ENCODE measurements at regions not wholly inside any gene's neighbourhood (a gene's known extent, or its start where the extent isn't known, plus 50 kb on each side); places are given as distances from the start of the nearest gene placed in this dataset.
"Not testable (repeated sequence)": the region's sequence is repeated elsewhere in the genome, so short reads cannot be mapped to it uniquely, and the experiment has no call there.

DNA sequence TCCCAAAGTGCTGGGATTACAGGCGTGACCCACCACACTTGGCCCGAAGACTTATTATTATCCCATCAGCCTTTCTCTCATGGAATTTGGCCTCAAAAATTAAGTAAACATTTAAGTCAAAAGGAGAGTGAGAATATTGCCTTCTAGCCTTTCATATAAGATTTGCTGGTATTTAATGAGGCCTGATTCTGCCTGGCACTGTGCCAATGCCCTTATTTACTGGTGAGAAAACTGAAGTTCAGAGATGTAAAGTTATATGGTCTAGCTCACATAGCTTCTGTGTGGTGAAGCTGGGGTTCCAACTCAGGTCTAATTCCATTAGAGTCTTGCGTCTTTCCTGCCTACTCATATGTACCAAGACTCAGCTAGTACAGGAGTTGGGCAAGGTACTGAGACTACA is 260.2 kb downstream of the SDHAF3 start:
- no peak for DNase-seq (ENCODE audit: low spot score)

DNA sequence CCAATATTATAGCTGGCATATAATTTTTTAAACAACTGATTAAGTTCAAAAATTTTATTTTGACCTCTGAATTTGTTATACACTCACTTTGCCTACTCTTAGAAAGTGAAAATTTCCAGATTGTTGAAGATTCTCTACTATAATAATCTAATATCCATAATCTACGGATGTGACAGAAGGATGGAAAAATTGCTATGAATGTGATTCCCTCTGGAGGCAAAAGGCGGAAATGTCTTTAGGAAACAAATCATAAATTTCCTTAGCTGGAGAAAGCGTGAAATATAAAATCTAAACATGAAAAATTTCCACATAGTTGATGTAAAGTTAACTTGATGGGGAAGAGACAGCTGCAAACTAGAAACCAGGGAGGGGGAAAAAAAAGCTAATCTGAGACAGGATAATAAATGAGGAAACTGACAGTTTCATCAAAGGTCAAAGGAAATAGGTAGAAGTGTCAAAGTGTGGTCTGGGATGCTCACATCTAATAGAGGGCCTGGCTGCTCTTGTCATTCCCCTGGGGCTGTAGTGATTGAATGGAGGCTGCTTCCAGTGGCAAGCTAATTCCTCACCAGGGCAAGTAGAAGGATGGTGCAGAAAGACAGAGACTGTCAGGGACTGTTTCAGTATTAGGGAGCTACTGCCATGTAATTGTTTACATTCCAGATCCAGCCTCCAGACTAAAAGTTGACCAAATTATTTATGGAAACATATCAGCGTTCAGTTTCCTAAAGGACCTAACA is 264.5 kb downstream of the SDHAF3 start:
- DNase-seq (ENCODE audit: low spot score), result no peak

DNA sequence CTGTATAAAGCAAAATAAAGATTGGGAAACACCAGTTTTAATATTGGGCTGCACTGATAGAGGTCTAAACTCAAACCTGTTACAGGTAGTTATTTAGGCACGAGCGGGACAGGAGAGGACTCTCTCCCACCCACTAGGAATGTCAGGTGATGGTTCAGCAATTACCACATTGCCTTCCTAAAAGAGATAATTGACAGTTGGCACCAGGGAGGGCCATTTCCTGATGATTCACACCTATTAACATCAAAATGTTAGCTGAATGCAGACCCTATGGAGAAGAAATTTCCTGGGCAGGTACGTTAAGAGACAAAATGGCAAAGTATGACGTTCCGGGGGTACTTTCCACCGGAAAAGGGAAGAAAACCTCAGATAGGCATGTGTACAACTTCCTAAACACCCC is 272.6 kb downstream of the SDHAF3 start:
- DNase-seq (ENCODE audit: low spot score), result no peak

- DNase-seq (ENCODE audit: low spot score), result peak; percentile 58
Observed at GRCh38 chr7:97390915-97391593, 273.6 kb downstream of the SDHAF3 start.

DNA sequence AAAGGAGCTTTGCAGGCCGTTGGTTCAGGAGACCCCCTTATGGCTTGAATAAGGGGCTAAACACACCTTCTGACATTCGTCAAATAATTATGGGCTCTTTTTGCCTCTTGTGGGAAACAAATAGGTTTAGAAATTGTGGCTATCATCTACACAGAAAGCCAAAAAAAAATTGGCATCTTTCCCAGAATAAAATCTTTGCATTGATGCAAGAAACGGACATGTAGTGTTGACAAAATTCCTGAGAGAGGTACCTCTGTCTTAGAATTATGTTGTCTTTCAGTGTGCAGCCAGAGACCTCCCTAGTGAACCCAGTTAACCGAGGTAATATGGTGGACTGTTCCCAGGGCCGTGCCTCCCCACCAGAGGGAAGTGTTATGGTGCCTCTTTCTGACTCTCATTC is 283.9 kb downstream of the SDHAF3 start:
- peak; percentile 42 for DNase-seq (ENCODE audit: low spot score)

DNA sequence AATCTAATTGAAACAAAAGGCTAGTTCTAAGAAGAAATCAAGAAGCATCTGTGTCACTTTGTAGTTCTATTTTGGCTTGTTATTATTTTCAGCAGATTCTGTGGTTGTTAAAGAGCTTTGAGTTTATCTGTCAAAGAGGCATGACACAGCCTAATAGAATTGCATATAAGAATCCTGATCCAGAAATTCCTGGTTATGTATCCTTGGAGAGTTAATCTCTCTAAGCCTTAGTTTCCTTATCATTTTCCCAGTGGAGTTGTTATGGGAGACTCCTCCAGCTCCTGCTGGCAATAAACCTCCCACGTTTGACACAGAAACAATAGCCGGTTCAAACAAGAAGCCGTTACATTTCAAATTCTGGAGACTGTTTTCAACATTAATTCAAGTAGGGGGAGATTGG is 288.3 kb downstream of the SDHAF3 start:
- no peak for DNase-seq (ENCODE audit: low spot score)

DNA sequence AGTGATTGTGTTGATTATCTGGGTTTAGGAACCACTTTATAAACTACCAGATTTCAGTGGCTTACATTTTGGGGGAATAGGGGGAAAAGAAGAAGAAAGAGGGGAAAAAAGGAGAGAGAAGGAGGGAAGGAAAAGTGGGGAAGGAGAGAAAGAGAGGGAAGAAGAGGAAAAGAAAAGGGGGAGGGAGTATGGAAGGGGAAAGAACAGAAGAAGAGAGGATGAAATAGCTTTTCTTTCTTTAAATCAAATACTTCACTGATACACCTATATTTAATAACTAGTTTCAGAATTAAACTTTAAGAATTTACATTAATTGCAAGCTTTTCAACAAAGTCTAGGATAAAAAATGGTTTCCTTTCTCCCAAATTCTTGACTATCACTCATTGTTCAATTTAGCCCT is 289.6 kb downstream of the SDHAF3 start:
- no peak for DNase-seq (ENCODE audit: low spot score)

- DNase-seq (ENCODE audit: low spot score), result no peak
Observed at GRCh38 chr7:97409346-97409745, 291.8 kb downstream of the SDHAF3 start.

GRCh38 chr7:97418312-97418711 is 300.8 kb downstream of the SDHAF3 start:
- peak; percentile 58 for DNase-seq (ENCODE audit: low spot score)

DNA sequence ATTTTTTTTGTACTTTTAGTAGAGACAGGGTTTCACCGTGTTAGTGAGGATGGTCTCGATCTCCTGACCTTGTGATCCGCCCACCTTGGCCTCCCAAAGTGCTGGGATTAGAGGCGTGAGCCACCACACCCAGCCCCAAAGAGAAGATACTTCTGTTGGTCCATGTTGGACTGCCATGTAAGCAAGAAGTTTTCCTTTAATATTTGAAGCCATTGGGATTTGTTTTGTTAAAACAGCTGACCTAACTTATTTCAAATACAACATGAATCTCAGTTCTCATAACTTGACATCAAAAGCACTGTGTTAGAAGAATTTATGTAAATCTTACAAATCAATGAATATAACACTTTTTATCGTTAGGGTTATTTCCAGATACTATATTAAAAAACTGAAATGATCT is 302.4 kb downstream of the SDHAF3 start:
- DNase-seq (ENCODE audit: low spot score), result no peak

GRCh38 chr7:97421307-97421930 is 303.9 kb downstream of the SDHAF3 start:
- peak; percentile 39 for DNase-seq (ENCODE audit: low spot score)

DNA sequence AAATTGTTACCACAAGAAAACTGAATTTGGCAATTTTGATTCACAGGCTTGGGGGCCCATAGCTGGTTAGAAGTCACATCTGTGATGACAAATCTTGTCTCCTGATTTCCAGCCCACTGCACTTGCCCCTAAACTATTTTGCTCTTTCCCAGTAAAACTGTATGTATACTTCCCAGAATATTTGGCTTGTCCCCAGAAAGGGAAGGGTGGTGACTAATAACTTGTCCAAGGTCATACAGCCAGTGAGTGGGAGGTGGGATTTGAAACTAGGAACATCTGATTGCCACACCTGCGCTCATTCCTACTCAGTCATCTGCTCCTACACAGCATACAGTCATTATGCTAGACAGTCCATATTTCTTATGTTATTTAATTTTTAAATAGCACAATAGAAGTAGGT is 304.5 kb downstream of the SDHAF3 start:
- DNase-seq (ENCODE audit: low spot score), result no peak

DNA sequence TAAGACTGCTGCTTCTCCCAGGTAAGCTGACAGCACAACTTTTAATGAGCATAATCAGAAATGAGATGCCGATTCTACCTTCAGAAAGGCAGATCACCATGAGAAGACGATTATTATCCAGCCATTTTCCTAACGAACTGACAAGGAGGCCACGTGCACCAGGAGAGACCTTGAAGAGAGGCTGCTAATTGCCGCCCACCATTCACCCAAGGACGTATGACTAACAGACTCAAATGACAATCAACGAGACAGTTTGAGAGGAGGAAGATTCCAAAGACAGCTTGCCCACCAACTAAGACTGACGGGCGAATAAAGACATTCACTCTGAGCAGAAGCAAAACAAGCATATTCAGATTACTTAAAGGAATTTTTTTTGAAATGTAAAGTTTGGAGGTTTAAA is 301.9 kb upstream of the TAC1 start:
- no peak for DNase-seq (ENCODE audit: low spot score)

DNA sequence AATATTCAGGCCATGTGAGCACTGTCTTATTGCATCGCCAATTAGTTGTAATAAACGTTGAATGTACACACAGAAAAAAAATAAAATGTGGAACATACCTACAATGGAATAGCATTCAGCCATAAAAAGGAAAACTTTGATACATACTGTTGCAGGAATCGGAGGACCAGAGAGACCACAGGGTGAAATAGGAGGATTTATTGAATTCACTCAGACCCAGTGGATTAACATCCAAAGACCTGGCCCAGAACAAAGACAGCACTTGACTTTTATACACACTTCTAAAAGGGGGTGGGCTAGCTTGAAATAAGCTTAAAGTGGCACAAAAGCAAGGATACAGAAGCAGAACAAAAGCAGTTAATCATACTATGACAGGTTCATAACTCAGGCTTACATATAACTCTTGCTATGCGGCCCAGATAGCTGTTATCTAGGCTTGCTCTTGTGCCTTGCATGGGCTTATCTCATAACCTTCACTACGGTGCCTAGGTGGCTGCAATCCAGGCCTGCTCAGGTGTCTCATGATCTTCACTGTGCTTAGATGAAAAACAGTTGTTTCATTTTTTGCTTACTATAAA is 292.2 kb upstream of the TAC1 start:
- no peak for DNase-seq (ENCODE audit: low spot score)

- DNase-seq (ENCODE audit: low spot score), result no peak
Observed at GRCh38 chr7:97446361-97446760, 285.5 kb upstream of the TAC1 start.

DNA sequence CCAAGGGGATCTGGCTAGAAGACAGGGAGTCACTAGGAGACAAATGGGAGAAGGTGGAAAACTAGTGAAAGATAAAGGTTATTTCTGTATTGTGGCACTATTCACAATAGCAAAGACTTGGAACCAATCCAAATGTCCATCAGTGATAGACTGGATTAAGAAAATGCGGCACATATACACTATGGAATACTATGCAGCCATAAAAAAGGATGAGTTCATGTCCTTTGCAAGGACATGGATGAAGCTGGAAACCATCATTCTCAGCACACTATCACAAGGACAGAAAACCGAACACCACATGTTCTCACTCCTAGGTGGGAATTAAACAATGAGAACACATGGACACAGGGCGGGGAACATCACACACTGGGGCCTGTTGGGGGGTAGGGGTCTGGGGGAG is 282.4 kb upstream of the TAC1 start:
- not testable (repeated sequence) for DNase-seq (ENCODE audit: low spot score)

DNA sequence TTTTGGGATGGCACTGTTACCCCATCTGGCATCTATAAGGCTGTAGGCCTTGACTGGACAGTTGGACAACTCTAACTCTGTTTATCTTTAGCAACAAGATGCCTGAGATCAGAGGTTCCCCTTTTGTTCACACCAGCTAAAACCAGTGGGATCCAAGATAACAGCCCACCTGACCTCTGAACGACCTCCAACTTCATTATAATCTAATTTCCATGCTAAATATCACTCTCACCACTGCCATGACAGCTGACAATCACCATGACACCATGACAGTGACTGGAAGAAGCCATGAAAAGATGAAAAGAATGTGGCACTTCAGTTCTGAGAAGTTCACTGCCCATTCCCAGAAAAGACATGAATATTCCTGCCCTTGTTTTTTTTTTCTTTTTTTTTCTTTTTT is 281.4 kb upstream of the TAC1 start:
- no peak for DNase-seq (ENCODE audit: low spot score)

DNA sequence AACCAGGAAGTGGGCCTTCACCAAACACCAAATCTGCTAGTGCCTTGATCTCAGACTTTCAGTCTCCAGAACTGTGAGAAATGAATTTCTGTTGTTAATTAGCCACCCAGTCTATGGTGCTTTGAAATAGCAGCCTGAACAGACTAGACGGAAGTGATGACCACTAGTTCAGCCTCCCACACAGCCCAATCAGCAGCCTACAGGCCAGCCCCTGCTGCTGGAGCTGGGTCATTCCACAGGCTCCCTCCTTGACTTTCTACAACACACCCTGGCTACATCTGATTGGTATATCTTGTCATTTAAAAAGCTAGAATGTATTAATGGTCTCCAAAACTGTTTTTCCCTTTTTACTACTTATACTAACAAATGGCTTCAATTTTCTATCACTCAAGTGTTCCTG is 277.2 kb upstream of the TAC1 start:
- DNase-seq (ENCODE audit: low spot score), result no peak

- DNase-seq (ENCODE audit: low spot score), result no peak
Observed at GRCh38 chr7:97457054-97457453, 274.8 kb upstream of the TAC1 start.

DNA sequence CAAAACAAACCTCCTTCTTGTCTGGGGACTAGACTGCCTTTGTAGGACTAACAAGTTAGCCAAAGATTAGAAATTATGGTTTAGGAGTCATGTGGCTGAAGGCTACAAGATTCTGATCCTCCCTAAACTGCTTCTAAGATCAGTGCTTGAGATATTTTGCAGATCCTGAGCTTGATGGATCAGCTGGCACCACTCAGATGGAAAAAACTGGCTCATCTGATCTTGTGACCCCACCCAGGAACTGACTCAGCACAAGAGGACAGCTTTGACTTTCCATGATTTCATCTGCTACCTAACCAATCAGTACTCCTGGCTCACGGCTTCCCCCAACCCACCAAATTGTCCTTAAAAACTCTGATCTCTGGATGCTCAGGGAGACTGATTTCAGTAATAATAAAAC is 271.5 kb upstream of the TAC1 start:
- DNase-seq (ENCODE audit: low spot score), result peak; percentile 45

DNA sequence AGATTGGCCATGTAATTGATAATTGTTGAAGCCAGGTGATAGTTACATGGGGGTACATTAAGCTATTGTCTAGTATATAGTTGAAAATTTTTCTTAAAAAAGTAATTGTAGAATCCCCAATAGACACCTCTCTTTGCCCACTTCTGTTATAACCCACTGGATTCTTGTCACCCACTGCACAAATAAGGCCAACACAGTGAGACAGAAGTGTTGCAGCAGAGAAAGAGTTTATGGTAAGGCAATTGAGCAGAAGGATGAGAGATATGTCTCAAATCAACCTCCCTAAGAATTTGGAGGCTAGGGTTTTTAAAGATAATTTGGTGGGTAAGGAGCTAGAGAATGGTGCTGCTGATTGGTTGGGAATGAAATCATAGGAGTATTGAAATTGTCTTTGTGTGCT is 270.3 kb upstream of the TAC1 start:
- DNase-seq (ENCODE audit: low spot score), result no peak

DNA sequence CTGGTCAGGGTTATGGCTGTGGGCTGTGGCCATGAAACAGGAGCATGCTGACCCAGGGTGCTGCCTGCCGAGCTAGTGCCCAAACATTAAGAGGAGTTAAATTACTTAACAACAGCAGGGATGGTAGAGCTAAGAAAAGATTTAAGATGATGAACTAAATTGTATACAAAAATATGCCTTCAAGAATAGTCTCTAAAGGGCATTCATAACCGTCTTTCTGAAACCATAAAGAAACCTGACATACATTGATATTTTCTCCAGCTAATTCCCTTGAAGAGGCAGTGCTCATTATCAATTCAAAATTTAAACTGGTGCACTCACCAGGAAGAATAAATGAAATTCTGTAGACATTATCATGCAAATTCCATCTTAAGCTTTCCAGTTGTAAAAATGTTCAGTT is 265.8 kb upstream of the TAC1 start:
- no peak for DNase-seq (ENCODE audit: low spot score)
